Central memory CD8-positive, alpha-beta T cell (primary cell): ENCODE measurements at regions not wholly inside any gene's neighbourhood (a gene's known extent, or its start where the extent isn't known, plus 50 kb on each side); places are given as distances from the start of the nearest gene placed in this dataset.

ENCODE experiments used
- ATAC-seq: fragments of 150-1000 bp; cut with Tn5 transposase; replicated peaks from 2 replicates; pipeline ENCODE4 v1.10.0; 2022; ENCODE audit warnings: mild to moderate bottlenecking, moderate FRiP score, moderate number of reproducible peaks; ENCODE audit not compliant: poor library complexity, severe bottlenecking; ENCODE audit errors: extremely low read depth
- DNase-seq, 2 donors: peaks; one replicate each; pipeline ENCODE4 v3.0.0; 2021; ENCODE audit warnings: low spot score in 2 of 2
- H3K27ac Mint-ChIP-seq: one replicate; pipeline ENCODE4 v1.8.0; 2022; ENCODE audit warnings: low read depth, mild to moderate bottlenecking, moderate library complexity, mixed read lengths
- H3K27me3 Mint-ChIP-seq: one replicate; pipeline ENCODE4 v1.8.0; 2022; ENCODE audit warnings: mixed read lengths
- H3K36me3 Mint-ChIP-seq: one replicate; pipeline ENCODE4 v1.8.0; 2022; ENCODE audit warnings: mild to moderate bottlenecking, moderate library complexity, mixed read lengths; ENCODE audit not compliant: insufficient read depth
- H3K4me1 Mint-ChIP-seq: one replicate; pipeline ENCODE4 v1.8.0; 2022; ENCODE audit warnings: mixed read lengths
- H3K4me3 Mint-ChIP-seq: one replicate; pipeline ENCODE4 v1.8.0; 2022; ENCODE audit warnings: mild to moderate bottlenecking, moderate library complexity, mixed read lengths
- H3K9me3 Mint-ChIP-seq: one replicate; pipeline ENCODE4 v1.8.0; 2022; ENCODE audit warnings: mixed read lengths

DNA sequence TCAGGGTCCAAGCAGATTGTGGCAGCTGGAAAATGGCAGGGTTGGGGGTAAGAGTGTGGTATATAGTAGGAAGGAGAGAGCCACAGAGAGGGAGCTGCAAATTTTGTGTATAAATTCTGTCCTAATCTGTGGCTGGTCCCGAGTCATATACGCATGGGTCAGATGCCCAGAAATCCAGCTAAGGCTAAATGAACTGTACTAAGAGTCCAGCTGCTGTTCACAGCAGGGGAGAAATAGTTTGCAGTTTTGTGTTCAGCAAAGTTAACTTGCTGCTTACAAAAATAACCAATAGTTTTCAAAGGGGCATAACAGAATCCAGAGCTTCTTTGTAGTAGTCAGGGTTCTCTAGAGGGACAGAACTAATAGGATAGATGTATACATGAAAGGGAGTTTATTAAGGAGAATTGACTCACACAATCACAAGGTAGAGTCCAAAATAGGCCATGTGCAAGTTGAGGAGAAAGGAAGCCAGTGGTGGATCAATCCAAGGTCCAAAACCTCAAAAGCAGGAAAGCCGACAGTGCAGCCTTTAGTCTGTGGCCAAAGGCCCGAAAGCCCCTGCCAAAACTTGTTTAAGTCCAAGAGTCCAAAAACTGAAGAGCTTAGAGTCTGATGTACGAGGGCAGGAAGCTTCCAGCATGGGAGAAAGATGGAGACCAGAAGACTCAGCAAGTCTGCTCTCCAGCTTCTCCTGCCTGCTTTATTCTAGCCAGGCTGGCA lies 146.1 kb upstream of the KBTBD8 start:
- no peaks in the 10 kb centered on the region for H3K36me3 Mint-ChIP-seq
- H3K4me1 Mint-ChIP-seq, result peaks cover 10% of the 10 kb centered on the region
- H3K9me3 Mint-ChIP-seq, result no peaks in the 10 kb centered on the region
- H3K4me3 Mint-ChIP-seq, result no peak overlapping the region
- DNase-seq (no peak), ATAC-seq (no peak)
- H3K27ac Mint-ChIP-seq, result no peak overlapping the region
- no peaks in the 10 kb centered on the region for H3K27me3 Mint-ChIP-seq

- Mint-ChIP-seq H3K27me3 (no peaks in the 10 kb centered on the region), H3K9me3 (no peaks in the 10 kb centered on the region), H3K27ac (no peak overlapping the region), H3K36me3 (no peaks in the 10 kb centered on the region), H3K4me1 (peaks cover 10% of the 10 kb centered on the region), H3K4me3 (no peak overlapping the region)
- no peak for DNase-seq
- ATAC-seq, result no peak
These were observed 143.4 kb upstream of the KBTBD8 start for GRCh38 chr3:66854601-66855151.

- peak overlapping the region; percentile 43 for H3K27ac Mint-ChIP-seq
- no peak overlapping the region for H3K4me3 Mint-ChIP-seq
- no peaks in the 10 kb centered on the region for H3K27me3 Mint-ChIP-seq
These were observed 141.6 kb upstream of the KBTBD8 start for GRCh38 chr3:66856533-66856932.

DNA sequence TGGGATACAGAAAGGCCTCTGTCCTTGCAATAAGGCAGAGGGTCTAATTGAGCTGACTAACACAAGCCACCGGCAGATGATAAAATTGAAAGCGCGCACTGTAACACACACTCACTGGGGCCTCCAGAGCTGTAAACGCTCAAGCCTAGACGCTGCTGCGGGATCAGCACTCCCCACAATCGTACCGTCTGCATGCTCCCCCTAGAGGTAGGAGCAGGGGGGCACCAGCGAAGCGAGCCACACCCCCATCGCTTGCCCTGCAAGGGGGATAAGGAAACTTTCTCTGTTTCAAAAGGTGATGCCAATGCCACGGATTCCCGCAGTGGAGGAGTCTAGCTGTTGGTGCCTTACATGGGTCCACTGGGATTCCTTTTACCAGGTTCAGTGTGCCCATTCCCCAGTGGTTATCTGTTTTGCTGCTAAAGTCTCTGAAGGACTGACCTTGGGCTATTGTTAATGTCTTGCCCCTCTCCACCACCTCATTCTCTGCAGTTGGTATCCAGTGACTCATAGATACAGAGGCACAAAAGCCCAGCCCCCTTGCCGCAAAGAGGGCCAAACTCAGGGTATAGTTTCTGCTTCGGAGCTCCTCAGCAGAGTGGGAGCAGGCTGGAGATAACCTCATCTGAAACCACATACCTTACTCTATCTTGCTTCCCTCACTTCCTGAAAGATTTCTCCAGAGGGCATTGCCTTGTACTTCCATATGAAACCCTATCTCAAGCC lies 139.3 kb upstream of the KBTBD8 start:
- DNase-seq (no peak), ATAC-seq (no peak)
- Mint-ChIP-seq H3K4me1 (peaks cover 10% of the 10 kb centered on the region), H3K4me3 (no peak overlapping the region), H3K9me3 (no peaks in the 10 kb centered on the region), H3K36me3 (no peaks in the 10 kb centered on the region), H3K27ac (no peak overlapping the region), H3K27me3 (no peaks in the 10 kb centered on the region)

More at GRCh38 chr3:66856533-66856932, 141.6 kb upstream of the KBTBD8 start:
- H3K4me1 Mint-ChIP-seq, result peaks cover 10% of the 10 kb centered on the region
- no peaks in the 10 kb centered on the region for H3K36me3 Mint-ChIP-seq
- DNase-seq (no peak), ATAC-seq (peak; percentile 62)
- H3K9me3 Mint-ChIP-seq, result no peaks in the 10 kb centered on the region

- Mint-ChIP-seq H3K4me3 (no peak overlapping the region), H3K4me1 (peaks cover 10% of the 10 kb centered on the region), H3K27ac (no peak overlapping the region), H3K9me3 (no peaks in the 10 kb centered on the region), H3K36me3 (no peaks in the 10 kb centered on the region), H3K27me3 (no peaks in the 10 kb centered on the region)
- ATAC-seq, result no peak
- DNase-seq, result no peak
These were observed 137.3 kb upstream of the KBTBD8 start for GRCh38 chr3:66860771-66861170.

DNA sequence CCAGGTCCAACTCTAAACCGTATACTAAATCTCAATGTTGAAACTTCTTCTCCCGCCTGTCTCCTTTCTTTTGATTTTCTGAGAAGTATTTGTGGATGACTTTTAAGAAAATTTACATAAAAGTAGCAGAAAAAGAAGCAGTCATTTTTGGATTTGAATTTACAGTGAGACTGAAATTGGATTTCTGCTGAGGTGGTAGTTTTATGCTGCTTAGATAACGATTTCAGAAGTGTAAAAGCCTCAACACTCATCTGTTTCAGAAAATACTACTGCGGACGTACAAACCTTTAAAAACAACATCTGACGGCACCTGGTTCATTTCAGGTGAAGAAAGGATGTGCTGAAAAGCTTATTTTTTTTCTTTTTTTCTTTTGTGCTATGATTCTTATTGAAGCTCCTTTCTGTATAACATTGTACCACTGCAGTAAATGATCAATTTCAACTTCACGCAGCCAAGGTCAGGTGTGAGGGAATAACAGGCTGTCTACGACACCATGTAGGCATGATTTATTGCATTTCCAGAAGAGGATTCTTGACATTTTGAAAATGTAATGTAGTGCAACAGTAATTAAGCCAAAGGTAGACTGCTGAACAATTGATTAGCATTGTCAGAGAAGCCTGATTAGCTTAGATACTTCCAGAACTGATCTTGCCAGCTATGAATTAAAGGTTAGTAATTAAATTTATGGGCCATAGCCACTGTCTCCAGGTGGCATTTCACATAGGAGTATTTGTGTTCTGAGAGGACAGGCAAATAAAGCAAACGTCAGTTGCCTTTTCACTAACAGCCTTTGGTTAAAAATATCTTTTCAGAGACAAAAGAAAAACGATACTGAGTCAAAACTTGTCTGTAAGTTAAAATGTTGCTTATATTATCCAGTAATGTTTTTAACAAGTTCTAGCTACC lies 134.6 kb upstream of the KBTBD8 start:
- Mint-ChIP-seq H3K4me3 (no peak overlapping the region), H3K9me3 (no peaks in the 10 kb centered on the region), H3K4me1 (no peaks in the 10 kb centered on the region), H3K27ac (no peak overlapping the region), H3K27me3 (no peaks in the 10 kb centered on the region), H3K36me3 (no peaks in the 10 kb centered on the region)
- DNase-seq, result no peak
- no peak for ATAC-seq

DNA sequence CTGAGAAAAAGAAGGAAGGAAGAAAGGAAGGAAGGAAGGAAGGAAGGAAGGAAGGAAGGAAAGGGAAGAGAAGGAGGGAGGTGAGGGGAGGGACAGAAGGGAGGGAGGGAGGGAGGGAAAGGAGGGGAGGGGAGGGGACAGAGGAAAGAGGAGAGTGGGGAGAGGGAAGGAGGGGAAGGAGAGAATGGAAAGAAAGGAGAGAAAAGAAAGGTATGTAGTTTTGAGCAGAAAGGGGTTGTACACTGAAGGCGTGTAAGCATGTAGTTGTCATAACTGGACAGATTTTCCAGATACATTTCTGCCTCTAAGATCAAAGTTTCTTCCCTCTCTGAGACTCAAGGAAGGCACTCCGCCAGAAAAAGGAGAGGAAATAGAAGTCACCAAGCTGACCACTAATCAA lies 113.4 kb upstream of the KBTBD8 start:
- H3K36me3 Mint-ChIP-seq, result no peaks in the 10 kb centered on the region
- no peaks in the 10 kb centered on the region for H3K27me3 Mint-ChIP-seq
- peaks cover 3% of the 10 kb centered on the region for H3K4me1 Mint-ChIP-seq
- H3K27ac Mint-ChIP-seq, result no peak overlapping the region
- ATAC-seq, result no peak
- DNase-seq, result no peak
- no peak overlapping the region for H3K4me3 Mint-ChIP-seq
- peaks cover 6% of the 10 kb centered on the region for H3K9me3 Mint-ChIP-seq

GRCh38 chr3:66885326-66886000 lies 112.6 kb upstream of the KBTBD8 start:
- DNase-seq (no peak), ATAC-seq (peak; percentile 64)
- Mint-ChIP-seq H3K4me1 (peaks cover 10% of the 10 kb centered on the region), H3K4me3 (no peak overlapping the region), H3K36me3 (no peaks in the 10 kb centered on the region), H3K27ac (peak overlapping the region; percentile 70), H3K27me3 (no peaks in the 10 kb centered on the region), H3K9me3 (peaks cover 6% of the 10 kb centered on the region)

DNA sequence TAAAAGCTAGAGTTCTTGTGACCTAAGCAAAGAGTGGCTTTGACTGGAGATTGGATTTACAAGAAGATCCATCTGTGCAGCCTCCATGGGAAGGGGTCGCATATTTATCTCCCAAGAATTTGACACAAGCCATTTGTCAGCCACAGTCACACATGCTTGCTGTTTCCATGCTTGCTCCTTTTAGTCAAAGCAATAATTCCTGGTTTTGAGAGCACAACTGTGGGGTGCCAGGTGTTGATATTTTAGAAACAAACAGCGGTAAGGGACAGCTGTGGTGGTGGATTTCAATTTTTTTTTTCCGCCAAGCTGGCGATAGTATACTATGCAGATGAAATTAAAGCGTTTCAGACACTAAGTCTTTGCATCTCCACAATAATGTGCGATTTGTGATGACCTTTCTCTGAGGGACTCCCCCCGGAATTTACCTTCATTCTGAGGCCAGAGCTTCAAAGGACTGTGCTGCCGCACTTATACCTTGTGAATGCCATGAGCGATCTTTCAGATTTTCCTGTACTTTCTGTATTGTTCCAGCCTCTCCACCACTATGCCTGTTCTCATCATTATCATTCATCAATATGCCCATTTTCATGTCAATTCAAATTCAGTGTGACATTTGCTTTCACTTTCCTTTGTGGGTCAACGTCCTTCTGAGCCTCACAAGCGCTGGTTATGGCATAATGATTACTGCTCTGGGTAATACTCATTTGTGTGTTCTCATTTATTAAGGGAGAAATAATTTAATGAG lies 108.2 kb upstream of the KBTBD8 start:
- H3K36me3 Mint-ChIP-seq, result no peaks in the 10 kb centered on the region
- H3K9me3 Mint-ChIP-seq, result peaks cover 5% of the 10 kb centered on the region
- DNase-seq, result no peak

DNA sequence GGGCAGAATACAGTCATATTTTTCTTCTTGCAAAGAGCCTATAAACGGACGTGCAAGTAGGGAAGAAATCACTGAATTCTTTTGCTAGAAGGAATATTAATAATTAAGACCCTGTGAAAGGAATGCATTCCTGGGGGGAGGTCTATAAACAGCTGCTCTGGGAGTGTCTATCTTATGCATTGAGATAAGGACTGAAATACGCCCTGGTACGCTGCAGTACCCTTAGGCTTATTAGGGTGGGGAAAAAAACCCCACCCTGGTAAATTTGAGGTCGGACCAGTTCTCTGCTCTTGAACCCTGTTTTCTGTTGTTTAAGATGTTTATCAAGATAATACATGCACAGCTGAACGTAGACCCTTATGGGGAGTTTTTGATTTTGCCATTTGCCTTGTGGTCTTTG lies 100.0 kb upstream of the KBTBD8 start:
- Mint-ChIP-seq H3K4me3 (no peak overlapping the region), H3K9me3 (peaks cover 30% of the 10 kb centered on the region), H3K27me3 (no peaks in the 10 kb centered on the region), H3K27ac (no peak overlapping the region), H3K36me3 (peaks cover 4% of the 10 kb centered on the region), H3K4me1 (peaks cover 29% of the 10 kb centered on the region)
- ATAC-seq (no peak), DNase-seq (no peak)

More for the DNA sequence above, 108.2 kb upstream of the KBTBD8 start:
- ATAC-seq, result peak; percentile 58
- Mint-ChIP-seq H3K4me3 (peak overlapping the region; percentile 56), H3K27ac (peak overlapping the region; percentile 38), H3K27me3 (no peaks in the 10 kb centered on the region), H3K4me1 (peaks cover 24% of the 10 kb centered on the region)

DNA sequence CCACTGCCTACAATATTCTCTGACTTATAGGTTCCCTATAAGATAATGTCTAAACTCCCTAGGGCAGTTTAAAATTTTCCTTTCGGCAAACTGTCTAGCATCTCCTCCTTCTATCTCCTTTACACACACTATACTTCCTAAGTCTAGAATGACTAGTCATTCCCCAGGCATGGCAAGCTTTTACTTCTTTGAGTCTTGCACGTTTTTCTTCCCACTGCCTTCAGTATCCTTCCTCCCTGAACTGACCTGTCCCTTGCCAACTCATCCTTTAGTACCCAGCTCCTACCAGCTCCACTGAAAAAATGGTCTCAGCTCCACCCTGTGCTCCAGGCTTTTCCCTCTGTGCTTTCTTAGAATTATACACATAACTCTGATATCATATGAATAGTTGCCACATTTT lies 93.8 kb upstream of the KBTBD8 start:
- ATAC-seq, result no peak
- H3K9me3 Mint-ChIP-seq, result peaks cover 10% of the 10 kb centered on the region

More for the DNA sequence above, 93.8 kb upstream of the KBTBD8 start:
- Mint-ChIP-seq H3K4me1 (no peaks in the 10 kb centered on the region), H3K36me3 (no peaks in the 10 kb centered on the region), H3K27me3 (peaks cover 10% of the 10 kb centered on the region), H3K27ac (no peak overlapping the region), H3K4me3 (no peak overlapping the region)
- no peak for DNase-seq
